Activated CD4-positive, alpha-beta T cell treated with anti-CD3 and anti-CD28 coated beads for 4 hours (primary cell): ENCODE measurements at regions not wholly inside any gene's neighbourhood (a gene's known extent, or its start where the extent isn't known, plus 50 kb on each side); places are given as distances from the start of the nearest gene placed in this dataset.
A peak's percentile ranks its signal among the peaks of the same experiment; 100 is the strongest.
"Not testable (repeated sequence)": the region's sequence is repeated elsewhere in the genome, so short reads cannot be mapped to it uniquely, and the experiment has no call there.

Source experiments
- DNase-seq, 2 donors: peaks; one replicate each; pipeline ENCODE4 v3.0.0-alpha.2; 2020

DNA sequence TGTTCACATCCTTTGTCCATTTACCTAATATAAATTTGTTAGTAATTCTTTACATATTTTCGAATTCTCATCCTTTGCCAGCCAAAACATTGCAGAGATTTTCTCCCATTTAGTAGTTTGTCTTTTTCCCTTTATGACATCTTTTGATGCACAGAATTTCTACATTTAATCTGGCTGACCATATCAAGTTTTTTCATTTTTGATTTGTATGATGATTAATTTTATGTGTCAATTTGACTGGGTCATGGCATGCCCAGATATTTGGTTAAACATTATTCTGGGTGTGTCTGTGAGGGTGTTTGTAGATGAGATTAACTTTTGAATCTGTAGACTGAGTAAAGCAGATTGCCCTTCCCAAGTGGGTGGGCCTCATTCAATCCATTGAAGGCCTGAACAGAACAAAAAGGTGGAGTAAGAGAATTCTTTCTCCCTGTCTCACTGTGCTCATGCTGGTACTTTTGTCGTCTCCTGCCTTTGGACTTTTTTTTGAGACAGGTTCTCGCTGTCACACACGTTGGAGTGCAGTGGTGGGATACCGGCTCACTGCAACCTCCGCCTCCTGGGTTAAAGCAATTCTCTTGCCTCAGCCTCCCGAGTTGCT is 72.1 kb upstream of the EPB41L1 start:
- no peak for DNase-seq

GRCh38 chr20:36083200-36083599 is 71.3 kb upstream of the EPB41L1 start:
- DNase-seq = not testable (repeated sequence)

DNA sequence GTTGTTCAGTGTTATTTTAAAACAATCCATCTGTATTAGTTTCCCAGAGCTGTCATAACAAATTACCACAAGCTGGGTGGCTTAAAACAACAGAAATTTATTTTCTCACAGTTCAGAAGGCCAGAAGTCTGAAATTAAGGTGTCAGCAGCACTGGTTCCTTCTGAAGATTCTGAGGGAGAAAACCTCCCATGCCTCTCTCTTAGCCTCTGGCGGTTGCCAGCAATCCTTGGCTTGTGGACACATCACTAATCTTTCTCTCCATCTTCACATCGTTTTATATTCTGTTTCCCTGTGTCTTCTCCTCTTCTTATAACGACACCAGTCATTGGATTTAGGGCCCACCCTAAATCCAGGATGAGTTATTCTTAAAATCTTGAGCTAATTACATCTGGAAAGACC is 70.2 kb upstream of the EPB41L1 start:
- DNase-seq = no peak

DNA sequence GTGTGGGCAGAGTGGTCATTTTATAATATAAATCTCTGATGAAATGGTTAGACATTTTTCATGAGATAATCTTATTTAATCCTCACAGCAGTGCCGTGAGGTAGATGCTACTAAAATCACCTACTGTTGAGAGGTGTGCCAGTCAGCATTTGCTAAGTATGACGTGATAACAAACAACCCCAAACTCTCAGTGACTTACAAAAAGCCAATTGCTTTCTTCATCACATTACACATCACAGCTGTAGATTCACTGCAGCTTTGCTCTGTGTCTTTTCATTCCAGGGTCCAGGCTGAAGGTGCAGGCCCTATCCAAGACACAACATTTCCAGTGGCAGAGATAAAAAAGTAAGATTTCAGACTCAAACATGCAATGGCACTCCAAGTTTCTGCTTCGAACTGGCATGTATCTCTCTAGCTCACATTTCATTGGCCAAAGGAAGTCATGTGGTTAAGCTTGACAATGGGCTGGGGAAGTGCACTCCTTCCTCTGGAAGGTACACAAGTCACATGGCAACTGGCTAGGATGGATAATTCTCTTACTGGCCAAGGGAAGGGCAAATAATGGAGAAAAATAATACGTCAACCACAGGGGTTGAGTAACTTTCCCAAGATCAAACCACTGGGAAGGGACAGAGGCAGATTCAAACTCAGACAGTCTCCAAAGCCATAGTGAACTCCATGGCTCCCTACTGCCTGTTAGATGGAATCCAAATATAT is 69.5 kb upstream of the EPB41L1 start:
- no peak for DNase-seq

DNA sequence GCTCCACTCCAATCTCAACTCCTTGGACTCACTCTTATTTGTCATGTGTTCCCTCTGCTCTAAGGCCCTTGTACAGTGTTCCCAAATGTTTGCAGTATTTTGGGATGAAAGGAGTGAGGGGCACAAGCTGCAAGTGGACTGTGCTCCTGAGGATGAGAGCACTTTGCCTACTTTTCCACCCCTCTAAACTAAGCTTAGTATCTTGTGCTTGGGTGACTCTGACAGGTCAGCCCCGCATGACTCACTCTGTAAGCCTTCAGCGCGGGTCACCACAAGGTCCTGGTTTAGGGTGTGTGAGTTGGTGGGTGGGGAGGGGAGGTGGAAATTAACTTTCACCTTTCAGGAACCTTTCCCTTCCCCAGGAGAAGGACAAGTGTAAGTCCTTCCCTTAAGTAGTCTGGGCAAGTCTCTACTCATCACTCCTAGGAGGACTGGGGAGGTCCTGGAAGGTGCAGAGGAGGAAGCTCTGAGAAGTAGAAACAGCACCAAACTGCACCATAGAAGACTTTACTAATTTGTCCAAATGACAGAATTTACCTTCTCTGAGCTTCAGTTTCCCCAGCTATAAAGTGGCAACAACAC is 68.8 kb upstream of the EPB41L1 start:
- DNase-seq = no peak

DNA sequence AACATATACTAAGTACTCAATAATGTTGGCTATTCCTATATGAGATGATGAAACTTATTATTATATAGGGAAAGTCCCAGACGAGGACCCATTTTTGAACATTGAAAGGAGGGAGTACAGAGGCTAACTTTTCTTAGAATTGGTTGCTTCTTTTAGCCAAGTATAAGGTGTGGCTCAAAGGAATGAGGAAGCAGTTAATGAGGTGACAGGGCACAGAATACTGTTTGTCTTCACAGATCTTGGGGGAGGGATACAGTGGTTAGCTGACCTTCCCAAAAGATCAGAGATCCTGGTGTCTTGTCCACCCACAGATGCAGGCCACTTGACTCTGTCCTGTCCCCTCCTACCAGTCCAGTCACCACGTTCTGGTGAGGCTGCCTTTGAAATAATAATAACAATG is 67.8 kb upstream of the EPB41L1 start:
- DNase-seq = no peak

DNA sequence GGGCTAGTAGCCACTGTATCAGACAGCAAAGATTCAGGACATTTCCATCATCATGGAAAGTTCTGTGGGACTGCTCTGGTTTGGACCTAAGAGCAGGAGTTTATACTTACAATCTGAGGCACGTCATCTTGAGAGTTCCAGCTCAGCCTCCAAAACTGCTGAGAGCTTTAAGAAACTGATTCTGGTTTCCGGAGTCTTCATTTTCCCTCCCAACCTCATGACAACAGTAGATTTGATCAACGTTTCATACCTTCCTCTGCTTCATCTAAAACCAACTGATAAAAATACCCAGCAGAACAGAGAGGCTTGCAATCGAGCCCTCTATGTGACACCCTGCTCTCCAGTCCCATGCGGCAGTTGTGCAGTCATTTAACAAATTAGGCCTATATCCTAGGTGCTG is 64.3 kb upstream of the EPB41L1 start:
- DNase-seq = no peak

- DNase-seq = no peak
These were observed 62.8 kb upstream of the EPB41L1 start for GRCh38 chr20:36091561-36092397.

DNA sequence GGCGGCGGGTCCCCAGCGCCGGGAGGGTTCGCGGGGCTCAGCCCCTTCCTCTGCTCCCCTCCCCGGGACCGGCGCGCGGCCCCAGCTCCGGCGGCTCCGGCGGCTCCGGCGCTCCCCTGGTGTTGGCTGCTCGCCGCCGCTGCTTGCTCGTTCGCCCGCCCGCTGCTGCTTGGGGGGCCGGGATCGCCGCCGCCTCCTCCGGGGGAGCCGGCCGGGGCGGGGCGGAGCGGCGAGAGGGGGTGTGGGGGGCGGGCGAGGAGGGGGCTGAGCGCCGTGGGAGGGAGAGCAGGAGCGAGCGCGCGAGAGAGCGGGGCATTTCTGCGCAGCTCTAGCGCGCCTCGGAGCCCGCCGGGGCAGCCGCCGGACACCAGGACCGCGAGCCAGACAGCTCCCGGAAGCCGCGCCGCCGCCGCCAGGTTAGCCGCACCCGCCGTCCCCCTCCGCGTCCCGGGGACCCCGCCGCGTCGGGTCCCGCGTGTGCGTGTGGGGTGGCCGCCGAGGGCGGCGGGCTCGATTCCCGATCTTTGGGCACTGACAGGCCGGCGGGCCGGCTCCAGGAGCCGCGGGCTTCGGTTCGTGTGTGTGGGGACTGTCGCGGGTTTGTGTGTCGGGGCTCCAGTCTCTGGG is 62.0 kb upstream of the EPB41L1 start:
- peak in 1 of 2 donors; percentile 2 for DNase-seq

GRCh38 chr20:36093025-36093803 is 61.3 kb upstream of the EPB41L1 start:
- DNase-seq = peak; percentile 12 to 18

GRCh38 chr20:36093804-36094145 is 60.8 kb upstream of the EPB41L1 start:
- no peak for DNase-seq

DNA sequence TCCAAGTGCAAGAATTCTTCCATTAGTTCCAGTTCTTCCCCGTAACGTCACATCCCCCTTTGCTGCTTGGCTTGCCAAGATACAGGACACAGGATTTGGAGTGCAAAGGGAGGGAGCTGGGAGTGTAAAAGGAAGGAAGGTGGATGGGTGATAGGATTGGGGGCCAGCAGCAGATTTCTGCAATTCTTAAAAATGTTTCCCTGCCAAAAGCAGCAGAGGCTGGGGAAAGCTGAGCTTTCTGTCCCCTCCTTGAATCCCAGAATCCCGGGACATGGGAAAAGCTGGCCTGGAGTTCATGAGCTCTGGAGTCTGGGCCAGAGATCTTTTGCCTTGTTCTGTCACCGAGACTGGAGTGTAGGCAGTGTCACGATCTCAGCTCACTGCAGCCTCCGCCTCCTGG is 60.0 kb upstream of the EPB41L1 start:
- DNase-seq = no peak

DNA sequence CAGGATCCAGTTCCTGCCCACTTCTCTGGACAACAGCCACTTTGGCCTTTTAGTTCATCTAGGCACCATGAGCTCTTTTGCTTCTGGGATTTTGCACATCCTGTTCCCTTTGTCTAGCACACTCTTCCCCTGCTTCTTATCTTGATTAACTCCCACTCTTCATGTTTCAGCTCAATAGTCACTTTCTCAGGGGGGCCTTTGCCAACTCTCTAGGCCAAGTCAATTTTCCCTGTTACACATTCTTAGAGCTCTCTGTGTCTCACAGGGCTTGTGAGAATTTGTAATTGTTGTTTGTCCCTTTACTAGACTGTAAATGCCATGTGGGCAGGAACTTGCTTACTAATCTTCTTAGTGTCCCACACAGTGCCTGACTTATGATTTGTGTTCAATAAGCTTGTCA is 58.1 kb upstream of the EPB41L1 start:
- DNase-seq = no peak

- no peak for DNase-seq
These were observed 57.0 kb upstream of the EPB41L1 start for GRCh38 chr20:36097337-36098151.

GRCh38 chr20:36098364-36098763 is 56.2 kb upstream of the EPB41L1 start:
- DNase-seq = no peak

DNA sequence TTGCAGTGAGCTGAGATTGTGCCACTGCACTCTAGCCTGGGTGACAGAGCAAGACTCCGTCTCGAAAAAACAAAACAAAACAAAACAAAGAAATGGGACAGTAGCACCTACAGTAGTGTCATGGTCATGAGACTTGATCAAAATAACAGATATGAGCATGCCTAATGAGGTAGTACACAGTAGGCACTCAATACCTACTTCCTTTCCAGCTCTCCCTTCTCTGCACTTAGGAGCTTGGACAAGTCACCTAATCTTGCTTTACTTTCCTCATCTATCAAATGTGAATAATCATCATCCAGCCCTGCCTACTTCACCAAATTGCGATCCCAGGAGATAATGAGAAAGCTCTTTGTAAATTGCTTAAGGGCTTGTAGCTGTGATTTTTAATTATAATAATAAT is 55.4 kb upstream of the EPB41L1 start:
- DNase-seq = no peak

DNA sequence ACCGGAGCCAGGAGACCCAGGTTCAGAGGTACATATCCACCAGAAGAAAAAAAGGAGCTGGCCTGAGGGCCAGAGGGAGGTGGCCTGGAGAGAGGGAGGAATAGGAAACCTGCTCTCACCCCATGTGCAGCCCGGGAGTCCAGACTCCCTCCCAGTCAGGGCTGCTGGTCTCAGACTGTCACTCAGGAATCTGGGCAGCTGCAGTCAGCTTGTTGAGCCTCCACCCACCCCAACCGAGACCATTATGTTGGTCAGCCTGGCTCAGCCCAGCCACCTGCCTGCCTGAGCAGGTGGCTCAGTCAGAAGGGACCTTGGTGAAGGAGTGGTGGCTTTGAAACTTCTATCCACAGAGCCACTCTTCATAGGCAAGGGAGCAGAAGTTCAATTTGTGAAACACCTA is 53.3 kb upstream of the EPB41L1 start:
- DNase-seq = no peak

- DNase-seq = no peak
These were observed 52.2 kb upstream of the EPB41L1 start for GRCh38 chr20:36102306-36102705.

DNA sequence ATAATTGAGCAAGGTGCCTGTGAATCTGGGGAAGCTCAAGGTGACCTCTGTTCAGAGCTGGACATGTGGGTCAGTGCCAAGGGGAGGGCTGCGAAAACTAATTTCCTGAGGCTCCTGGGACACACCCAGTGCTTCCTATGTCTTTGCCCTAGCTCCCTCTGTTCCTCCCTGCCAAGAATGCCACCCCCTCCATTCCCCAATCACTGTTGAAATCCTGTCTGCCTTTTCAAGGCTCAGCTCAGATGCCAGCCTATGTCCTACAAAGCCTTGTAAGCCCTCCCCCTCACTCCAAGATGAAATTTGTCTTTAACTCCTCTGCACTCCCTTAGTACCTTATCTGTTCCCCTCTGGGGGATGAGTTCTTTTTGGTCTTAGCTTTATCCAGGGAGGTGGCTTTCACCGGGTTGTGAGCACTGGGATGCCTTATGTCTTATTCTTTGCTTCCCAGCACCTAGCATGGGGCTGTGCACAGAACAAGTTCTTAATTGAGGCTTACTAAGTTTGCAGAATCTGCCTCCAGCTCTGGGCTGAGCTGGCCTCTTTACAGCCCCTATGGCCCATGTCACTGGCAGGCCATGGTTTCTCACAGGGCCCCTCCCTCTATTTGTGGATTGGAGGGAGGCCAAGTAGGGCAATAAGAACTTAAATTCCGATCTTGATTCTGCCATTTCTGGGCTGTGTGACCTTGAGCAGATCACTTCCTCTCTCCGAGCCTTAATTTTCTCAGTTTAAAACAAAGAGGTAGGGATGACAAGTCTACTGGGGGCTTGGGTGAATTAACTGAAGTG is 51.5 kb upstream of the EPB41L1 start:
- DNase-seq = no peak

DNA sequence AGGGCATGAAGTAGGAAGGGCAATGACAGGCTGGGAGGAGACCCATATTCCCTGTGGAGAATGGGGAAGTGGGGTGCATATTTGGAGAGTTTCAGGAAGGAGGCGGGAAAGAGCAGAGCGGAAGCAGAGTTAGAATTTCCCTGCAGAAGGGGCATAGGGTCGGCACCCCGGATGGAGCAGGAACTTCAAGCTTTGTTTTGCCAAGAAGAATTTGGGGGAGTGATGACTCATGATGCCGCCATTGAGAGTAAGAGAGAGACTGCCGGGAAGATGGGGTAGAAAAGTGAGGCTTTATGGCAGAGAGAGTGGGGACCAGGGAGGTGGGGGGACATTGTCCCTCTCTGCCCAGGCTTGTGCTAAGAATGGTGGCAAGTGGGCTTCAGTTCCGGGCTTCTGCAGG is 50.3 kb upstream of the EPB41L1 start:
- no peak for DNase-seq
